HG02840 (cell line): ENCODE measurements at regions not wholly inside any gene's neighbourhood (a gene's known extent, or its start where the extent isn't known, plus 50 kb on each side); places are given as distances from the start of the nearest gene placed in this dataset.
"Not testable (repeated sequence)": the region's sequence is repeated elsewhere in the genome, so short reads cannot be mapped to it uniquely, and the experiment has no call there.

Experiments
- ATAC-seq: cut with Tn5 transposase; IDR thresholded peaks from one replicate; pipeline ENCODE4 v1.9.1; 2021; ENCODE audit warnings: mild to moderate bottlenecking, moderate library complexity, moderate number of reproducible peaks; ENCODE audit not compliant: unreplicated experiment, low FRiP score

- no peak for ATAC-seq
Observed at GRCh38 chr5:159673538-159673937, 242.7 kb upstream of the ADRA1B start.

- no peak for ATAC-seq
Observed at GRCh38 chr5:159678657-159679392, 237.5 kb upstream of the ADRA1B start.

- no peak for ATAC-seq
Observed at GRCh38 chr5:159680095-159680494, 236.2 kb upstream of the ADRA1B start.

GRCh38 chr5:159681661-159682060 is 234.6 kb upstream of the ADRA1B start:
- no peak for ATAC-seq

GRCh38 chr5:159682623-159683022 is 233.7 kb upstream of the ADRA1B start:
- ATAC-seq = no peak

- ATAC-seq = not testable (repeated sequence)
Observed at GRCh38 chr5:159687892-159688291, 228.4 kb upstream of the ADRA1B start.

GRCh38 chr5:159695741-159696294 is 220.5 kb upstream of the ADRA1B start:
- no peak for ATAC-seq

GRCh38 chr5:159697530-159697929 is 218.8 kb upstream of the ADRA1B start:
- ATAC-seq = no peak

- no peak for ATAC-seq
Observed at GRCh38 chr5:159698322-159698721, 218.0 kb upstream of the ADRA1B start.

GRCh38 chr5:159700016-159700415 is 216.3 kb upstream of the ADRA1B start:
- no peak for ATAC-seq

GRCh38 chr5:159702301-159702700 is 214.0 kb upstream of the ADRA1B start:
- no peak for ATAC-seq

GRCh38 chr5:159702826-159703225 is 213.5 kb upstream of the ADRA1B start:
- ATAC-seq = no peak

GRCh38 chr5:159704160-159704559 is 212.1 kb upstream of the ADRA1B start:
- ATAC-seq = no peak

- no peak for ATAC-seq
Observed at GRCh38 chr5:159705948-159706347, 210.3 kb upstream of the ADRA1B start.

- ATAC-seq = no peak
Observed at GRCh38 chr5:159708090-159708489, 208.2 kb upstream of the ADRA1B start.

GRCh38 chr5:159712672-159713071 is 203.6 kb upstream of the ADRA1B start:
- ATAC-seq = no peak

- no peak for ATAC-seq
Observed at GRCh38 chr5:159713254-159713653, 203.0 kb upstream of the ADRA1B start.

GRCh38 chr5:159713773-159714172 is 202.5 kb upstream of the ADRA1B start:
- ATAC-seq = no peak

GRCh38 chr5:159725475-159725874 is 190.8 kb upstream of the ADRA1B start:
- ATAC-seq = no peak

- ATAC-seq = no peak
Observed at GRCh38 chr5:159727167-159727566, 189.1 kb upstream of the ADRA1B start.

GRCh38 chr5:159730285-159730684 is 186.0 kb upstream of the ADRA1B start:
- no peak for ATAC-seq

- no peak for ATAC-seq
Observed at GRCh38 chr5:159732220-159732619, 184.1 kb upstream of the ADRA1B start.
